GM12874 (cell line): ENCODE measurements at regions not wholly inside any gene's neighbourhood (a gene's known extent, or its start where the extent isn't known, plus 50 kb on each side); places are given as distances from the start of the nearest gene placed in this dataset.

Source experiments
- CTCF ChIP-seq: IDR thresholded peaks from 2 replicates; pipeline ENCODE4 v1.5.1; 2011; ENCODE audit warnings: low read depth, mild to moderate bottlenecking, control low read depth, low read length, moderate library complexity; ENCODE audit not compliant: insufficient read depth

- no peak for TF ChIP-seq CTCF
Observed at GRCh38 chr4:53863158-53863557, 201.2 kb downstream of the CHIC2 start.

GRCh38 chr4:53861856-53862610 is 202.4 kb downstream of the CHIC2 start:
- TF ChIP-seq CTCF, result no peak

- TF ChIP-seq CTCF, result no peak
Observed at GRCh38 chr4:53859305-53859704, 205.1 kb downstream of the CHIC2 start.

GRCh38 chr4:53858744-53859143 is 205.7 kb downstream of the CHIC2 start:
- TF ChIP-seq CTCF, result no peak

GRCh38 chr4:53855581-53856250 is 208.7 kb downstream of the CHIC2 start:
- no peak for TF ChIP-seq CTCF

GRCh38 chr4:53854991-53855568 is 209.3 kb downstream of the CHIC2 start:
- TF ChIP-seq CTCF, result no peak

GRCh38 chr4:53852343-53852742 is 212.1 kb downstream of the CHIC2 start:
- TF ChIP-seq CTCF, result no peak
